ENCODE measurements at regions not wholly inside any gene's neighbourhood (a gene's known extent, or its start where the extent isn't known, plus 50 kb on each side); places are given as distances from the start of the nearest gene placed in this dataset.

DNA sequence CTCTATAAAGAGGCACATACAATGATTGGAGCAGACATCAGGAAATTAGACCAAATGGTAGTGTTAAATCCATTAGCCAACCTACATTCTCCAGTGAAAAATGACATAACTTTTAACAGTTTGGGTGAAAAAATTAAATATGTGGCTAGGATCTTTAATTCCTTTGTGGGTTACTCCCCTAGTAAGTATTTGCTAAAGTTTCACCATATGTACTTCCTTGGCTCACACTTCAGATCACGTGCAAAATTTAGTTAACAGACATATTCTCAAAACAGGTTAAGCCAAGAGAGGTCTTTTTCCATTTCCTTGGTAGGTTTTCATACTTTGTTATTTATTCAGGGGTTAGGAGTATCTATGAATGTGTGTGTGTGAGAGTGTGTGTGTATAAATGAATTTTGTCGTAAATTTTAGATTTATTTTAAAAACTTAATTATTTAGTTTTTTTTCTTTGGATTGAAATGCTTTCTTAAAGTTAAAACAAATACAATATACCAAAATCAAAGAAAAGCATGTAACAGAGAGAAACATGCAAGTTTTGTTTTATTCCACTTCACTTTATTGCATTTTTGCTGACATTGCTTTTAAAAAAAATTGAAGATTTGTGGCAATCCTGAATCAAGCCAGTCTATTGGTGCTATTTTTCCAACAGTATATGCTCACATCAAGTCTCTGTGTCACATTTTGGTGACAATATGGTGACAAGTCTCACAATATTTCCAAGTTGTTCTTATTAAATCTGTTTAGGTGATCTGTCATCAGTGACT is 258.7 kb downstream of the FLRT2 start:
- H2AFZ ChIP-seq (ENCODE audit: low read depth, low read length) = no peak overlapping the region
- no TSS peak for BruUV-seq (replicated peaks)
- intact Hi-C loops (cut with micrococcal nuclease) (no loop called here), dilution Hi-C loops (cut with MboI; ENCODE audit: extremely low pct_ligation_motif_present, low sequenced_read_pairs) (no loop called here)
- H3K4me3 ChIP-seq (replicated peaks in 1 of 3; ENCODE audit: insufficient read depth in 1 of 3, low read depth in 1 of 3, low read length in 3 of 3) = no peak overlapping the region
- TF ChIP-seq GATA2 (IDR thresholded peaks at IDR 0.05; ENCODE audit: insufficient read depth, insufficient read length, low read depth, low read length) (no peak), POLR2AphosphoS5 (IDR thresholded peaks at IDR 0.05; ENCODE audit: insufficient read depth, low read depth, low read length) (no peak), EZH2 (IDR thresholded peaks at IDR 0.05; ENCODE audit: borderline replicate concordance, low read depth, low read length, severe bottlenecking) (no peak), FOS (IDR thresholded peaks at IDR 0.05; ENCODE audit: borderline replicate concordance, insufficient read depth, low read length) (no peak), CTCF (IDR thresholded peaks at IDR 0.05; ENCODE audit: extremely low read depth in 1 of 2, insufficient read depth in 1 of 2, low read depth in 1 of 2, low read length in 2 of 2) (no peak), MYC (IDR thresholded peaks at IDR 0.05; ENCODE audit: low read depth, low read length) (no peak), JUN (IDR thresholded peaks at IDR 0.05; ENCODE audit: borderline replicate concordance, insufficient read depth, insufficient read length, low read depth) (no peak), POLR2A (IDR thresholded peaks at IDR 0.05; ENCODE audit: low read depth, low read length) (no peak)
- TF ChIP-seq, protein P1, sequence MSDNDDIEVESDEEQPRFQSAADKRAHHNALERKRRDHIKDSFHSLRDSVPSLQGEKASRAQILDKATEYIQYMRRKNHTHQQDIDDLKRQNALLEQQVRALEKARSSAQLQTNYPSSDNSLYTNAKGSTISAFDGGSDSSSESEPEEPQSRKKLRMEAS (IDR thresholded peaks at IDR 0.05; ENCODE audit: insufficient read depth, insufficient read length) = no peak
- no peaks in the 10 kb centered on the region for H4K20me1 ChIP-seq (replicated peaks; ENCODE audit: control insufficient read depth, extremely low read depth, insufficient read depth, low read length)
- H3K9me1 ChIP-seq (replicated peaks; ENCODE audit: control insufficient read depth, extremely low read depth, insufficient read depth, low read length) = no peaks in the 10 kb centered on the region
- ChIA-PET POLR2A (no interaction called here), CTCF (no interaction called here)
- H3K79me2 ChIP-seq (ENCODE audit: control insufficient read depth, insufficient read depth, low read length) = no peaks in the 10 kb centered on the region
- no peaks in the 10 kb centered on the region for H3K9me3 ChIP-seq (replicated peaks; ENCODE audit: control insufficient read depth, insufficient read depth, low read length)
- H3K4me2 ChIP-seq (ENCODE audit: insufficient read depth, low read length) = no peak overlapping the region
- H3K9ac ChIP-seq (replicated peaks; ENCODE audit: extremely low read depth, insufficient read depth, low read length) = no peak overlapping the region
- H3K27me3 ChIP-seq (ENCODE audit: control insufficient read depth in 2 of 2, insufficient read depth in 2 of 2, low read length in 2 of 2) = no peaks in the 10 kb centered on the region
- H3K27ac ChIP-seq (ENCODE audit: insufficient read depth, low read depth, low read length) = no peak overlapping the region
- H3K36me3 ChIP-seq (ENCODE audit: control insufficient read depth in 2 of 2, extremely low read depth in 1 of 2, insufficient read depth in 2 of 2, low read length in 2 of 2) = no peaks in the 10 kb centered on the region
- no peak for FAIRE-seq
- no peak for DNase-seq (ENCODE audit: low read depth, low spot score)
- H3K4me1 ChIP-seq (ENCODE audit: control insufficient read depth, extremely low read depth, insufficient read depth, low read length) = no peaks in the 10 kb centered on the region
